ENCODE measurements at regions not wholly inside any gene's neighbourhood (a gene's known extent, or its start where the extent isn't known, plus 50 kb on each side); places are given as distances from the start of the nearest gene placed in this dataset.
A peak's percentile ranks its signal among the peaks of the same experiment; 100 is the strongest.

DNA sequence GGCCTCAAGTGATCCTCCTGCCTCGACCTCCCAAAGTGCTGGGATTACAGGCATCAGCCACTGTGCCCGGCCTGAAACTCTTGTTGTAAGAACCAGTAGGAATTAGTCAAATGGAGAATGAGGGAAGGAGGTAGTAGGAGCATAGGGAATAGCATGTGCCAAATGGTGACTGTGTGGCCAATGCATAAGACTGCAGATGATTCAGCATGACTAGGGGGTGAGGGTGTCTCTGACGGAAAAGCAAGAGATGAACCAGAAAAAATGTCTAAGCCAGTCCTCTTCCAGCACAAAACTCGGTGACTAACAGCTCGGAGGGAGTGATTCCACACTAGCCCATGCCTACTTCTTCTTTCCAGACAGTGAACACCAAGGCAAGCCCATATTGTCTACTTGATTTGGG, 58.2 kb upstream of the DUSP21 start:
- TF ChIP-seq, protein P1, sequence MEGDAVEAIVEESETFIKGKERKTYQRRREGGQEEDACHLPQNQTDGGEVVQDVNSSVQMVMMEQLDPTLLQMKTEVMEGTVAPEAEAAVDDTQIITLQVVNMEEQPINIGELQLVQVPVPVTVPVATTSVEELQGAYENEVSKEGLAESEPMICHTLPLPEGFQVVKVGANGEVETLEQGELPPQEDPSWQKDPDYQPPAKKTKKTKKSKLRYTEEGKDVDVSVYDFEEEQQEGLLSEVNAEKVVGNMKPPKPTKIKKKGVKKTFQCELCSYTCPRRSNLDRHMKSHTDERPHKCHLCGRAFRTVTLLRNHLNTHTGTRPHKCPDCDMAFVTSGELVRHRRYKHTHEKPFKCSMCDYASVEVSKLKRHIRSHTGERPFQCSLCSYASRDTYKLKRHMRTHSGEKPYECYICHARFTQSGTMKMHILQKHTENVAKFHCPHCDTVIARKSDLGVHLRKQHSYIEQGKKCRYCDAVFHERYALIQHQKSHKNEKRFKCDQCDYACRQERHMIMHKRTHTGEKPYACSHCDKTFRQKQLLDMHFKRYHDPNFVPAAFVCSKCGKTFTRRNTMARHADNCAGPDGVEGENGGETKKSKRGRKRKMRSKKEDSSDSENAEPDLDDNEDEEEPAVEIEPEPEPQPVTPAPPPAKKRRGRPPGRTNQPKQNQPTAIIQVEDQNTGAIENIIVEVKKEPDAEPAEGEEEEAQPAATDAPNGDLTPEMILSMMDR (conservative IDR thresholded peaks at IDR 0.05 in 1 of 2, IDR thresholded peaks at IDR 0.05 in 1 of 2; ENCODE audit: low read depth in 1 of 2, low read length in 2 of 2), result no peak
- TF ChIP-seq EZH2 (IDR thresholded peaks at IDR 0.05; ENCODE audit: low read length, missing control alignments), result no peak
- Histone ChIP-seq H3K27me3 (ENCODE audit: control insufficient read depth, insufficient read depth, low read length) (no peaks in the 10 kb centered on the region), H3K27ac (ENCODE audit: insufficient read depth, low read length) (no peak overlapping the region), H3K4me3 (replicated peaks in 1 of 4; ENCODE audit: control extremely low read depth in 1 of 4, insufficient read depth in 1 of 4, low read depth in 3 of 4, low read length in 4 of 4) (no peak overlapping the region), H3K4me2 (ENCODE audit: extremely low read depth, insufficient read depth, low read length) (peak overlapping the region; percentile 13), H3K79me2 (ENCODE audit: control insufficient read depth, insufficient read depth, low read length) (no peaks in the 10 kb centered on the region), H3K9me3 (ENCODE audit: control insufficient read depth, insufficient read depth, low read depth, low read length) (no peaks in the 10 kb centered on the region), H2AFZ (ENCODE audit: low read length) (no peak overlapping the region), H3K4me1 (ENCODE audit: control insufficient read depth, extremely low read depth, insufficient read depth, low read length) (no peaks in the 10 kb centered on the region), H3K9ac (ENCODE audit: insufficient read depth, low read length) (no peak overlapping the region), H4K20me1 (ENCODE audit: control insufficient read depth, extremely low read depth, insufficient read depth, low read length) (no peaks in the 10 kb centered on the region), H3K36me3 (ENCODE audit: control insufficient read depth, insufficient read depth, low read length) (no peaks in the 10 kb centered on the region)
- peak; percentile 71 to 90 for DNase-seq (ENCODE audit: low read depth in 2 of 2)

DNA sequence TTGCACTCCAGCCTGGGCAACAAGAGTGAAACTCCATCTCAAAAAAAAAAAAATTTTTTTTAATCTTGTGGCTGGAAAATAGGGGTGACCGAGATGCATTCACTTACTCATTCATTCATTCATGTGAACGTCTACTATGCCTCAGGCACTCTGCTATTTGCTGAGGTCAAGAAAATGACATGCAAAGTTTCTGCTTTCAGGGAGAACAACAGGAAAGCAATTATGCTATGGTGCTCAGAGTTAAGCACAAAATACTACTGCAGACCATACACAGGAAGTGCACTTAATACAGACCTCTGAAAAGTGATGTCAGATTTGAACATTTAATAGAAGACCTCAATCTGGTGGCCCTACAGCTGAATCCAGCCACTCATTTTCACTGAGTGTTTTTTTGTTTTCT, 59.6 kb upstream of the DUSP21 start:
- H3K4me1 ChIP-seq (ENCODE audit: control insufficient read depth, extremely low read depth, insufficient read depth, low read length), result no peaks in the 10 kb centered on the region
- H3K27ac ChIP-seq (ENCODE audit: insufficient read depth, low read length), result no peak overlapping the region
- H3K9ac ChIP-seq (ENCODE audit: insufficient read depth, low read length), result no peak overlapping the region
- no peak overlapping the region for H2AFZ ChIP-seq (ENCODE audit: low read length)
- H3K4me3 ChIP-seq (replicated peaks in 1 of 4; ENCODE audit: control extremely low read depth in 1 of 4, insufficient read depth in 1 of 4, low read depth in 3 of 4, low read length in 4 of 4), result no peak overlapping the region
- no peak for TF ChIP-seq EZH2 (IDR thresholded peaks at IDR 0.05; ENCODE audit: low read length, missing control alignments)
- TF ChIP-seq, protein P1 (conservative IDR thresholded peaks at IDR 0.05 in 1 of 2, IDR thresholded peaks at IDR 0.05 in 1 of 2; ENCODE audit: low read depth in 1 of 2, low read length in 2 of 2), result no peak
- H3K27me3 ChIP-seq (ENCODE audit: control insufficient read depth, insufficient read depth, low read length), result no peaks in the 10 kb centered on the region
- no peaks in the 10 kb centered on the region for H3K79me2 ChIP-seq (ENCODE audit: control insufficient read depth, insufficient read depth, low read length)
- DNase-seq (ENCODE audit: low read depth in 2 of 2), result peak in 1 of 2 donors; percentile 9
- no peaks in the 10 kb centered on the region for H3K36me3 ChIP-seq (ENCODE audit: control insufficient read depth, insufficient read depth, low read length)
- H4K20me1 ChIP-seq (ENCODE audit: control insufficient read depth, extremely low read depth, insufficient read depth, low read length), result no peaks in the 10 kb centered on the region
- no peaks in the 10 kb centered on the region for H3K9me3 ChIP-seq (ENCODE audit: control insufficient read depth, insufficient read depth, low read depth, low read length)
- H3K4me2 ChIP-seq (ENCODE audit: extremely low read depth, insufficient read depth, low read length), result no peak overlapping the region

DNA sequence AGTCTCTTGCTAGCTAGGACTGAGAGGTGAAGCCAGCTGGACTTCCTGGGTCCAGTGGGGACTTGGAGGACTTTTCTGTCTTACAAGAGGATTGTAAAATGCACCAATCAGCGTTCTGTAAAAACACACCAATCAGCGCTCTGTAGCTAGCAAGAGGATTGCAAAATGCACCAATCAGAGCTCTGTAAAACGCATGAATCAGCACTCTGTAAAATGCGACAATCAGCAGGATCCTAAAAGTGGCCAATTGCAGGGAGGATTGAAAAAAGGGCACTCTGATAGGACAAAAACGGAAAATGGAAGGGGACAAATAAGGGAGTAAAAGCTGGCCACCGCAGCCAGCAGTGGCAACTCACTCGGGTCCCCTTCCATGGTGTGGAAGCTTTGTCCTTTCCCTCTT, 65.6 kb upstream of the DUSP21 start:
- TF ChIP-seq, protein P1 (conservative IDR thresholded peaks at IDR 0.05 in 1 of 2, IDR thresholded peaks at IDR 0.05 in 1 of 2; ENCODE audit: low read depth in 1 of 2, low read length in 2 of 2), result no peak
- TF ChIP-seq EZH2 (IDR thresholded peaks at IDR 0.05; ENCODE audit: low read length, missing control alignments), result no peak
- Histone ChIP-seq H3K36me3 (ENCODE audit: control insufficient read depth, insufficient read depth, low read length) (no peaks in the 10 kb centered on the region), H3K4me3 (replicated peaks in 1 of 4; ENCODE audit: control extremely low read depth in 1 of 4, insufficient read depth in 1 of 4, low read depth in 3 of 4, low read length in 4 of 4) (no peak overlapping the region), H3K4me2 (ENCODE audit: extremely low read depth, insufficient read depth, low read length) (no peak overlapping the region), H3K27me3 (ENCODE audit: control insufficient read depth, insufficient read depth, low read length) (no peaks in the 10 kb centered on the region), H2AFZ (ENCODE audit: low read length) (no peak overlapping the region), H3K9ac (ENCODE audit: insufficient read depth, low read length) (no peak overlapping the region), H3K9me3 (ENCODE audit: control insufficient read depth, insufficient read depth, low read depth, low read length) (no peaks in the 10 kb centered on the region), H3K79me2 (ENCODE audit: control insufficient read depth, insufficient read depth, low read length) (no peaks in the 10 kb centered on the region), H3K27ac (ENCODE audit: insufficient read depth, low read length) (no peak overlapping the region), H3K4me1 (ENCODE audit: control insufficient read depth, extremely low read depth, insufficient read depth, low read length) (no peaks in the 10 kb centered on the region), H4K20me1 (ENCODE audit: control insufficient read depth, extremely low read depth, insufficient read depth, low read length) (no peaks in the 10 kb centered on the region)
- DNase-seq (ENCODE audit: low read depth in 2 of 2), result no peak

Data from fibroblast of lung (primary cell).